ENCODE measurements at regions not wholly inside any gene's neighbourhood (a gene's known extent, or its start where the extent isn't known, plus 50 kb on each side); places are given as distances from the start of the nearest gene placed in this dataset.
A peak's percentile ranks its signal among the peaks of the same experiment; 100 is the strongest.
"Not testable (repeated sequence)": the region's sequence is repeated elsewhere in the genome, so short reads cannot be mapped to it uniquely, and the experiment has no call there.

DNA sequence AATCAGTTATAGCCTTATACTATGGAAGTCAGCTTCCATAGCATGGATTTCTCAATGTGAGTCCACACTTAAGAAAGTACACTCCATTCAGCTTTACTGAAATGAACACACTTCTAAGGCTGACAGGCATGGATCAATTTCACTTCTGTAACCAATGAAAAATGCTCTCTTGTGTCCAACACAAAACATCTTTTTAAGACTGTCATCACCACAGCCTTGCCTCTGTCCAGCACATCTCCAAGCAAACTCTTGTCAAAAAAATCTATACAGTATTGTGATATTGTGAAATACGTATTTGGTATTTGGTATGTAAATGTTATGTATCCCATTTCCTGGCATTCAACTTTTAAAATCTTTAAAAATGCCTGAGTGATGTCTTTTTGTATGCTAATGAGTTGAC, 208.7 kb downstream of the RAP2B start:
- DNase-seq (ENCODE audit: low read depth), result no peak

DNA sequence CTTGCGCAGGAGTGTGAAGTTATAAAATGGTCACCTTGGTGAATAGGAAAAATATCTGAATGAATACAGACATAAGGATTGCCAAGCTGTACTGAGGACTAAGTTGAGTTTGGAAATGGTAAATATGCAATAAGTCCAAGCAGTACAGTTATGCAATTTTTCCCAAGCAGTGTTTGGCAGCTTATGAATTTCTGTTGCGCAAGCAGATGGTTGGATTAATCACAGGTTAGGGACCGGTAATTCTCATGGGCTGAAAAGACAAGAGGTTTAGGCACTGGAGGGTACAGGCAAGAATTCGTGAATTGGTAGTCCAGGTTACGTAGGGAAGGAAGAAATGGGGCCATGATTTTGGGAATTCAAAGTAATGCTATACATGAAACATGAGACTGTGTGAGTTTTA, 210.3 kb downstream of the RAP2B start:
- DNase-seq (ENCODE audit: low read depth), result peak; percentile 49

DNA sequence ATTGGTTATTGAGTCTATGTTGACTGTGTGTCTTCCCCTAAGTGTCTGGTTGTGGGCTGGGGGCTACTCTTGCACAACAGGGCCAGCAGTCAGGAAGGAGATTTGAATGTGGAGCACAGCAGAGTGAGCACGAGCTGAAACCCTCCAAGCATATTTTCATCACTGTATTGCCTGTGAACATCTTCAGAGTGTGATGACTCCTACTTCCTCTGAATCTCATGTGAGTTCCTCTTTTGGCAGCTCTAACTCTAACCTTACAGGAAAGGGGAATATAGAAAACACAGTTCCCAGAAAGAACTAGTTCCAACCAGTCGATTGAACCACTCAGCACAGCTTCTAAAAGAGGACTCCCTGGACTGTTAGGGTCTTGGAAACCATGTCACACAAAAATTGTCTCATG, 211.6 kb downstream of the RAP2B start:
- no peak for DNase-seq (ENCODE audit: low read depth)

DNA sequence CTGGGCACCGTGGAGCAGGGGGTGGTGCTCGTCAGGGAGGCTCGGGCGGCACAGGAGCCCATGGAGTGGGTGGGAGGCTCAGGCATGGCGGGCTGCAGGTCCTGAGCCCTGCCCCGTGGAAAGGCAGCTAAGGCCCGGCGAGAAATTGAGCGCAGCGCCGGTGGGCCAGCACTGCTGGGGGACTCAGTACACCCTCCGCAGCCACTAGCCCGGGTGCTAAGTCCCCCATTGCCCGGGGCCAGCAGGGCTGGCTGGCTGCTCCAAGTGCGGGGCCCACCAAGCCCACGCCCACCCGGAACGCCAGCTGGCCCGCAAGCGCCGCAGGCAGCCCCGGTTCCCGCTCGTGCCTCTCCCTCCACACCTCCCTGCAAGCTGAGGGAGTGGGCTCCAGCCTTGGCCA, 216.3 kb downstream of the RAP2B start:
- DNase-seq (ENCODE audit: low read depth), result not testable (repeated sequence)

DNA sequence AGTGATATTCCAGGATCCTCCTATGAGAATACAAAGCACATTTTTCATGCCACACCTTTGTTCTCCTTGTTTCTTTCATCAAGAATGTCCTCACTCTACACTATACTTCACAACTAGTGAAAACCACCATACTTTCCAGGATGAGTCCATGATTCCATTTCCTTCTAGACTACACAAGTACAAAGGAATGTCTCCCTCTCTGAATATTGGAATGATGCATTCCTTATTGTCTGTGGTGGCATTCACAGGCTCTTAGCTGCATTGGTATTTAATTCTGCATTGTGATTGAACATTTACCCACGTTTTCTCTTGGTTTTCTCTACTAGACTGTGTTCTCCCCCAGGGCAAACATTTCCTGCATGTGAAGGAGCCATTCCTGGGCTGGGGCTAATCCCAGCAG, 217.5 kb downstream of the RAP2B start:
- DNase-seq (ENCODE audit: low read depth), result peak; percentile 30

DNA sequence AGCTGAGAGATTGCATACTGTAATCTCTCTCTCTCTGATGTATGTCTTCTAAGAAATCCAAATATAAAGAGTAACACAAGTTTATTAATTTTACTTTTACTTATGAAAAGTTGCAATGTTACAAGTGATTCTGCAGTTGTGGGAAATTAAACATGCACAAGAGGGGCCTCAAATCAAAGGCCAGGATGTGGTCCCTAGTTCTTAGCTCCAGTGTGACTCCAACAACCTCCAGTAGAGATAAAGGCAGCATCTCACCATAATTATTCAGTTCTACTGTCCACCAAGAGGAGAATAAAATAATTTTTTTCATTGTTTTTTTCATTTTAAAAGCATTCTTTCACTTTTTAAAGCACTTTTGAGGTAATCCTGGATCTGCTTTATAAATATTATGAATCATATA, 223.3 kb downstream of the RAP2B start:
- DNase-seq (ENCODE audit: low read depth), result no peak

DNA sequence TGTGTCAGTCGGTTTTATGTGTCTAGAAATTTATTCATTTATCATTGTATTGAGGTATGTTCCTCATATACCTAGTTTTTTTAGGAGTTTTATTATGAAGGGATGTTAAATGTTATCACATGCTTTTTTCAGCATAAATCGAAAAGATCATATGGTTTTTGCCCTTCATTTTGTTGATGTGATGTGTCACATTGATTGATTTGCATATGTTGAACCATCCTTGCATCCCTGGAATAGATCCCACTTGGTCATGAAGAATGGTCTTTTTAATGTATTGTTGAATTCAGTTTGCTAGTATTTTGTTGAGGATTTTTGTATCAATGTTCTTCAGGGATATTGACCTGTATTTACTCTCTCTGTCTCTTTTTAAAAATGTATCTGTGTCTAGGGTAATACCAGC, 230.3 kb downstream of the RAP2B start:
- DNase-seq (ENCODE audit: low read depth), result no peak

DNA sequence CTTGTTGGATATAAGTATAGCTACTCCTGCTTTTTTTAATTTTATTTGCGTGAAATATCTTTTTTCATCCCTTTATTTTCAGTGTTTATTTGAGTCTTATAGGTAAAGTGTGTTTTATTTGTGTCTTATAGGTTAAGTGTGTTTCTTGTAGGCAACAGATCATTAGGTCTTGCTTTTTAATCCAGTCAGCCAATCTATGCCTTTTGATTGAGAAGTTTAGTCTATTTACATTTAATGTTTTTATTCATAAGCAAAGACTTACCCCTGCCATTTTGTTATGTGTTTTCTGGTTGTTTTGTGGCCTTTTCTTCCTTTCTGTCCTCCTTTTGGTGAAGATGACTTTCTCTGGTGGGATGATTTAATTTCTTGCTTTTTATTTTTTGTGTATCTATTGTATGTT, 232.0 kb downstream of the RAP2B start:
- no peak for DNase-seq (ENCODE audit: low read depth)

DNA sequence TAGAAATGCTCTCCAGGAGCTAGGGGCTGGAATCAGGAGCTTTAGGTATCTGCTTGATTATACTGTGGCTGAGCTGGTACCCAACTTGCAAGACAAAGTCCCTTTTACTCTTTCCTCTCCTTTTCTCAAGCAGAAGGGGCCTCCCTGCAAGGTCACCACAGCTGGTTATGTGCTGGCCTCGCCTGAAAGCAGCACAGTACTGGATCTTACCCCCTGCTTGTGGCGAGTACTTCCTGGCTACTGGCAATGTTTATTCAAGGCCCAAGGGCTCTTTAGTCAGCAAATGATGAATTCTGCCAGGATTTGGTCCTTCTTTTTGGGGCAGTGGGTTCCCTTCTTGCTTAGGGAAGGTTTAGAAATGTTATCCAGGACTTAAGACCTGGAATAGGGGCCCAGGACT, 234.6 kb downstream of the RAP2B start:
- DNase-seq (ENCODE audit: low read depth), result no peak

DNA sequence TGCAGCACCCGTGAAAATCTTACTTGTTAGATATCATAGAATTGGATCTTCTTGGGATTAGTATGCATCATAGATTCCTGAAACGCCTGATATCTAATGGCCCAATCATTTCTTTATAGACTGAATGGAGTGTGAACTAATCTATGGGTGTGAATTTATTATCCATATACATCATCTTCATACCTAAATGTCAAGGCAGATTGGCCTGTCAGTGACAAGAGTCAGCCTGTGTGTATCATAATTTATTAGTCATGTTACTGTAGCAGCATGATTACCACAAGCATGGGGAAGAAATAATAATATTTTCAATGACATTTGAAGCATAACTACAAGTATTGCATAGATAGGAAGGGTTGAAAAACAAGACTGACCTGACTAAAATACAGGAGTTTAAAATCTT, 235.8 kb downstream of the RAP2B start:
- no peak for DNase-seq (ENCODE audit: low read depth)

DNA sequence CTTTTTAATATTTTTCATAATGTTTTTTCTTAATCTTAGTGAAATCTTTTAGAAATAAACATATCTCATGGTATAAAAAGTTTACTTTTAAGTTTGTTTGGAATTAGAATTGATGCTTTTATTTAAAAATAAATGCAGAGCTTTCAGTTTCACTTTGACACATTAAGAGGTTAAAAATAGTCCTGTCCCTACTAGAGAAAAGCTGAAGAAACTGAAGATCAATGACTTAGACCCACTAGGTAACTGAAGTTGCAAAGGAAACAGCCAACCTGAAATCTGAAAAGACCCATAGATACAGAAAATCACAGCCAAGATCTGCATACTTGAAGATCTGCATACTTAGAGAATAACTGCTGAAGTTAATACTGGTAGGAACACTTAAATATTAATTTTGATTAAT, 237.6 kb downstream of the RAP2B start:
- no peak for DNase-seq (ENCODE audit: low read depth)

DNA sequence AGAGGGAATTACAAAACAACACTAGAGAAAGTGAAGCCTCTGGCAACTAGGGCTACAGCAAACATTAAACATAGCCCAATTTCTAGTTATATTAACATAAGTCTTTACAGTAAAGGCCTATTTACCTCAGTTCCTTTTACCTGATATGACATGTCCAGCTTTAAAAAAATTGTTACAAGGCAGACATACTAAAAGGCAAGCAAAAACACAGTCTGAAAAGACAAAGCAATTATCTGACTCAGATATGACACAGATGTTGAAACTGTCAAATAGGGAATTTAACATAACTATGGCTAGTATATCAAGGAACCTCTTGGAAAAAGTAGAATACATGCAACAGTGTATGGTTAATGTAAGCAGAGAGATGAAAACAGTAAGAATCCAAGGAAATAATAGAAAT, 238.6 kb downstream of the RAP2B start:
- no peak for DNase-seq (ENCODE audit: low read depth)

DNA sequence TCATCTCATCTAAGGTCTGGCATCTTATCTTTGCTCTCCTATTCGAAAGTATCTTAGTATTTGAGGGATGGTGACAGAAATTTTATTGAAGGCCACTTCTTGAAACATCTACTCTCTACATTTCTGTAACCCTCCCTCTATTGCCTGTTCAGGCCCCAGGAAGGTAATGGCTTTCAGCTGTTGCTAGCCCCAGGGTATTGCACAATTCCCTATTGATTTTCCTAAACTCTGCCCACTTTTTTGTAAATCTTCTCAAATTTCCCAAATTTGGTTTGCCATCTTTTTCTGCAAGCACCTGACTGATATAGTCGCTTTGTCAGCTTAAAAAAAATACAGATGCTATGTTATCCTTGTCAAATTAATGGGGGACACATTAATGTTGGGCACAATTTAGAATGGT, 242.1 kb downstream of the RAP2B start:
- DNase-seq (ENCODE audit: low read depth), result no peak

DNA sequence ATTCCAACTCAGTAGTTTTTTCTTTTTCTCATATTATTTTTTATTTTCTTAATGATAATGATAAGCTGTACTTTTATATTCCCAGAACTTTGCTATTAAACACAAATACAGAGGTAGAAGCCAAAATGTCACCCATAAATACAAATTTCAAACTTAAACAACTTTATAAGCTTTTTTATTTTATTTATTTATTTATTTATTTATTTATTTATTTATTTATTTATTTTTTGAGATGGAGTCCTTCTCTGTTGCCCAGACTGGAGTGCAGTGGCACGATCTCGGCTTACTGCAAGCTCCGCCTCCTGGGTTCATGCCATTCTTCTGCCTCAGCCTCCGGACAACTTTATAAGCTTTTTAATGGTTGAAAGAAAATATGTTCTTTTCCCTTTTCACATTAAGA, 243.3 kb downstream of the RAP2B start:
- DNase-seq (ENCODE audit: low read depth), result not testable (repeated sequence)

DNA sequence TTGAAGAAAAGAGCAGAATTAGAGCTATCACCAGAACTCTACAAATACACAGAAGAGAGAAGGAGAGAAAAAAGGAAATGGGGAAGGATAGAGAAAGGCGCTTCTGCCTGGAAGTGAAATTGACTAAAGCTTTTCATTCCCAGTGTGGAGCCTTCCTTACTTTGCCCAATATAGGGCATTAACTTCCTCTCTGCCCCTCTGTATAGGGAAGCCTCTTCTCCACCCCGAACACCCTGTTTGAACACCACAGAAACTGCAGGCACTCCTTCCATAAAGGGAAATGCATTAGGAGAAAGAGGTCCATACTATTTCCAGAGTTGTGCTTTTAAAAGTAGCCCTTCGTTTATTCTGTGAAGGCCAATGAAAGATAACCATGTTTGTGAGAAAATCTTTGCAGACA, 248.5 kb downstream of the RAP2B start:
- DNase-seq (ENCODE audit: low read depth), result no peak

DNA sequence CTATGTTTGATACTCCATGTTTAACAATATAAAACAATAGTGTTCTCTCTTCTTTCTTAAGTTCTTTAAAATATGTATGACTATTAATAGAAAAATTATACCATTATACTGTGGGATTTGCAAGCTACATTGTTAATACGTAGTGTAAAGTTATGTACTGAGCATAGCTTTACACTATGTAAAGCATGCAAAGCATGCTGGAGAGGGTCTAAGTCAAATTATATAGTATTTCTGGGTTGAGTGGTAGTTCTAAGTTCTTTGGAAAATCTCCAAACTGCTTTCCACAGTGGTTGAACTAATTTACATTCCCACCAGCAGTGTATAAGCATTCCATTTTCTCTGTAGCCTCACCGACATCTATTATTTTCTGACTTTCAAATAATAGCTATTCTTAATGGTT, 253.0 kb downstream of the RAP2B start:
- DNase-seq (ENCODE audit: low read depth), result no peak

DNA sequence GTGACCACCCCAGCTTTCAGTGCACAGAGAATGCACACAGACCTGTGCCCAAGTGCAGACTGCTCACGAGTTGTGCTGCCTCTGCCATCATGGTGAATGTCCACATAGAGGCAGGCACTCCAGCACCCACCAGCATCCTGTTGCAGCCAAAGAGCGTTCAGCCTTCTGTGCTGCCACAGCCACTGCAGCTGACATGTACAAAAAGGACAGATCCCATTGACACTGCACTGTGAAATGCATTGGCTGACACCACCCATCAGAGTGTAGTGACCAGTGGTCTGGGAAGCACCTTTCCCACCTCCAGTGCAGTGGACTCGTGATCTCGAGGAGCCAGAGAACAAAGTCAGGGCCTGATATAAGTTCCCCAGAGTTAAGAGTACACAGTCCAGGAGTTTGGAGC, 260.3 kb downstream of the RAP2B start:
- DNase-seq (ENCODE audit: low read depth), result no peak

DNA sequence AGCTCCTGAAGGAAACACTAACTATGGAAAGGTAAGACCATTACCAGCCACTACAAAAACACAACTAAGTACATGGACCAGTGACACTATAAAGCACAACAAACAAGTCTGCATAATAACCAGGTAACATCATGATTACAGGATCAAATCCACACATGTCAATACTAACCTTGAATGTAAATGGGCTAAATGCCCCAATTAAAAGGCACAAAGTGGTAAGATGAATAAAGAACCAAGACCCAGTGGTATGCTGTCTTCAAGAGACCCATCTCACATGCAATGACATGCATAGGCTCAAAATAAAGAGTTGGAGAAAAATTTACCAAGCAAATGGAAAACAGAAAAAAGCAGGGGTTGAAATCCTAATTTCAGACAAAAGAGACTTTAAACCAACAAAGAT, 261.8 kb downstream of the RAP2B start:
- not testable (repeated sequence) for DNase-seq (ENCODE audit: low read depth)

DNA sequence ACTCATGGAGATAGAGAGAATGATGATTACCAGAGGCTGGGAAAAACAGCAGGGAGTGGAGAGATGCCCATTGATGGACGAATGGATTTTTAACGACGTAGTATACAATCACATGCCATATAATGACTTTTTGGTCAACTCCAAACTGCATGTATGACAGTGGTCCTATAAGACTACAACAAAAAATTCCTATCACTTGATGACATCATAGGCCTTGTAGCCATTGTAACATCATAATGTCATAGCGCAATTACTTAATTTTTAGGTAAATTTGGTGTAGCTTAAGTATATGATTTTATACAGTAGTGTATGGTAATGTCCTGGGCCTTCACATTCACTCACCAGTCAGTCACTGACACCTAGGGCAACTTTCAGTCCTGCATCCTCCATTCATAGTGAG, 264.3 kb downstream of the RAP2B start:
- no peak for DNase-seq (ENCODE audit: low read depth)

DNA sequence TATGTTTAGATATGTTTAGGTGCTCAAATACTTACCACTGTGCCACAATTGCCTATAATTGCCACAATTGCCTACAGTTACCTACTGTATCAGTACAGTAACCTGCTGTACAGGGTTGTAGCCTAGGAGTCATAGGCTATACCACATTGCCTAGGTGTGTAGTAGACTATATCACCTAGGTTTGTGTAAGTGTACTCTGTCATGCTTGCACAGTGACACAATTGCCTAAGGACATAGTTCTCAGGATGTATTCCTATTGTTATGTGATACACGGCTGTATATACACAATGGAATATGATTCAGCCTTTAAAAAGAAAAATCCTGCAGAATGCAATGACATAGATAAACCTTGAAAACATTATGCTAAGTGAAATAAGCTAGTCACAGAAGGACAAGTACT, 264.8 kb downstream of the RAP2B start:
- no peak for DNase-seq (ENCODE audit: low read depth)

DNA sequence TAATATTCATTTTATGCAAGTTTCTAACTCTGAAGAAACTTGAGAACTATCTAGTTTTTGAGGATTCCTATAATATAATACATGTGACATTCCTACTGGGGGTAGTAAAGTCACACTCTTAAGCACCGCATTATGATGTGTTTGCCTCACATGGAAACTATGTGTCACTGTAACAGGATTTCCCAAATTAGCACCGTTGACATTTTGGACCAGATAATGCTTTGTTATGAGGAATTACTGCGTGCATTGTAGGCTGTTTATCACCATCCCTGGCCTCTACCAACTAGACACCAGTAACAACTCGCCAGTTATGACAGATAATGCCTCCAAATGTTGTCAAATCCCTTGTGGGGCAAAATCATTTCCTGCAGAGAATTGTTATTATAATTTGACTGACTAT, 267.8 kb downstream of the RAP2B start:
- DNase-seq (ENCODE audit: low read depth), result no peak

DNA sequence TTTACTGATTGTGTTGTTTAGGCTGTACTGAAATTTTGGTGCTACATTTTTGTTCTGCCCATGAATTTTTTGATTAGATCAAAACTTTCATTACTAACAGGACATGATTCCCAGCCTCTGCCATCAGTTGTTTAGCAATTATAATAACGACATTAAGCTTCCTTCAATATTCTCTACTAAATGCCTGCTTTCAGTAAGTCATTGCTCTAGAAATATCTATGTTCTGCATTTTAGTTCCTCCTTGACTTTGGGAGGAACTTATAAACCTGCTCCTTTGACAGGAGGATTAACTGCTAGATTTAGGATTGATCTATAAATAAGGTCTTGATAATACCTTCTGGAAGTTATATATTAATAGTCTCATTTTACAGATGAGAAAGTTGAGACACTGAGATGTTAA, 269.1 kb downstream of the RAP2B start:
- DNase-seq (ENCODE audit: low read depth), result no peak

DNA sequence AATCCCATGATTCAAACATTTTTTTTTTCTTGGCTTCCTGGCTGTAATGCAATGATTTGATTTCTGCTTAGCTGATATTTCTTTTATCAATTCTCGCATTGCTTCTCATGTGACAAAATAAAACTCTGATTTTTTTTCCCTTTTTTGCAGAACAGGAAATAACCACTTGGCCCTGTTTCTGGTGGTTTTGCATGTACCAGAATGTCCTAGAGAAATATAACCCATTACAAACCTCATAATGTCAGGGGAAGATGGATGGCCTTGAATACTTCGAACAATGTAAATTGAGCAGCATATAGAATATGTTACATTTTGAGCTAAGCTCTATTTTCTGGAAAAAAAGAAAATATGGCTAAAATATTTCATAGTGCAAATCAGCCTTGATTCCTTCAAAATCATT, 275.6 kb downstream of the RAP2B start:
- DNase-seq (ENCODE audit: low read depth), result no peak

DNA sequence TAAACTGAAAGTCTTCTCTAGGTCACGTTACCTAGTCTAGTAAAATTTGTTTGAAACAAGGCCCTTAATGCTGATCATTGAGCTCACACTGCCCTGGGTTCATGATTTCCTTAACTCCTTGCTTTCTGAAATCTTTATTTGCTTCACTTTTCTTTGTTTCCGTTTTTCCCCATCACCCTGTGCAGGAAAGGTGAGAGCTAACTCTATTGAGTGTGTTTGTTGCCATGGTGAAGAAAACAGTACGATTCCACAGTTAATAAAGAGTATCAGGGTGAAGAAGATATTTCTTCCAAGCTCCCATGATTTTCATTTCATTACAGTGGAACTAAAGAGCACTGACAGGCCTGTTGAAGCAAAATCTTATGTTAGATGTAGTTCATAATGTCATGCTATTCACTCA, 276.2 kb downstream of the RAP2B start:
- DNase-seq (ENCODE audit: low read depth), result no peak

DNA sequence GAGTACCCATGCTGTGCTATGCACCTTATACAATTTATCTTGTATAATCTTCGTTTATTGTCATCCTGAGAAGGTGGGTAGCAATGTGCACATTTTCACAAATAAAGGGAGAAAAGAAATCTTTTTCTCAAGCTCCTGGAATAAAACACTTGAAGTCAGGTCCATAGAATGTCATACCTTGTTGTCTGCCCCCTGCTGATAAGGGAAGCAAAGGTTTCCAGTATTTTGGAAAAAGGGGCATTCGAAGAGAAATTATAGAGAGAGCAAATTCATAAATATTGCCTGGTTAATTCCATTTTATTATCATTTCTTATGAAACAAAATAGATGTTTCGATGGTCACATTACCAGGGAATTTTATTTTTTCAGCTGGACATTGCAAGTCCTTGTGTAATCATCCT, 277.8 kb downstream of the RAP2B start:
- no peak for DNase-seq (ENCODE audit: low read depth)

Measured in renal cortical epithelial cell (primary cell).